ENCODE measurements at regions not wholly inside any gene's neighbourhood (a gene's known extent, or its start where the extent isn't known, plus 50 kb on each side); places are given as distances from the start of the nearest gene placed in this dataset.

DNA sequence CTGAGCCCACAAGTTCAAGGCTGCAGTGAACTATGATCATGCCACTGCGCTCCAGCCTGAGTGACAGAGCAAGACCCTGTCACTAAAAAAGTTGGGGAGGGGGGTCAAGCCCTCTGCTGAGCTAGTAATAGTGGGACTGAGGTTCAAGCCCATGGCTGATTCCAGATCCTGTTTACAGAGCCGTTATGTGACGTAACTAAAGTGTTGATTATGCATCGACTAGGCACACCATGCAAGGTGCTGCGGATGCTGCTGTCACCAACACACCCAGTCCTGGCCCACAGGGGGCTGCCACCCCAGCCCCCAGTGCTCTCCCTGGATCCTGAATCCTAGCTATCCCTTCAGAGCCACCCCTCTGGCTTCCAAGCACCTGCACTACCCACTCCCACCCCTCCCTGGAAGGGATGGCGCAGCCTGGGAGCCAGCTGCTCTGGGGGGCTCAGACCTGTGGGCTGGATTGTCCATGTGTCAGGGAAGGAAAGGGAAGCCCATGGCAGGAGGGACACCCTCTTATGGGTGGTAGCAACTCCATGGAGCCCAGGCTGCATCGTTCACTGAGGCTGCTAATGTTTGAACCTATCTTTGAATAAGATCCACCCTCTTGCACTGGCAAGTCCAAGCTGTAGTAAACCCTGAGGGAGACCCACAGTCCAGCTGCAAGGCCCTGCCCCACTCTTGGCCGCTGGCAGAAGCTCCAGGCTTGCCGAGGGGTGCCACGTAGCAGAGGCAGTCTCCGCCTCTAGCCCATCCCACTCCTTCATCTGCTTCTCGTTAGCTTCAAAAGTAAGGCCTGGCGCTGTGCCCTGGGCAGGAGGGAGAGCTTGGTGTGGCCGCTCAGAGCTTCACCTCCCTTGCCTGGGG, 95.0 kb downstream of the SNX5 start (continued):
- TF ChIP-seq PITX1 (CRISPR knock-in tag; IDR thresholded peaks at IDR 0.05) (no peak; the same call in 1 of the 2 replicates), ZNF329 (CRISPR knock-in tag; IDR thresholded peaks at IDR 0.05; ENCODE audit: low read depth) (no peak), HNRNPLL (IDR thresholded peaks at IDR 0.05; ENCODE audit: low read depth, low read length, poor library complexity, severe bottlenecking) (peak; percentile 61), GATA4 (IDR thresholded peaks at IDR 0.05; ENCODE audit: borderline replicate concordance, low read depth) (no peak), KDM6A (CRISPR knock-in tag; IDR thresholded peaks at IDR 0.05; ENCODE audit: low read depth) (0 out of 2 replicates have a peak, but pooled peaks have one; percentile 12), CREB1 (IDR thresholded peaks at IDR 0.05) (peak; percentile 86), CREB1 (CRISPR knock-in tag; IDR thresholded peaks at IDR 0.05) (no peak; the same call in 1 of the 2 replicates), SOX5 (CRISPR knock-in tag; IDR thresholded peaks at IDR 0.05; ENCODE audit: borderline replicate concordance) (peak; percentile 11; the same call in 1 of the 2 replicates), NFE2L2 (IDR thresholded peaks at IDR 0.05; ENCODE audit: low read length) (no peak), SP140L (CRISPR knock-in tag; IDR thresholded peaks at IDR 0.05; ENCODE audit: borderline replicate concordance) (peak; percentile 38; the same call in 1 of the 2 replicates), MZF1 (CRISPR knock-in tag; IDR thresholded peaks at IDR 0.05; ENCODE audit: borderline replicate concordance) (no peak), BORCS8-MEF2B (CRISPR knock-in tag; IDR thresholded peaks at IDR 0.05) (peak; percentile 68; the same call in 1 of the 2 replicates), RFX1 (IDR thresholded peaks at IDR 0.05) (no peak), ZNF124 (CRISPR knock-in tag; IDR thresholded peaks at IDR 0.05) (no peak; the same call in none of the 2 replicates), NCOA1 (CRISPR knock-in tag; IDR thresholded peaks at IDR 0.05) (0 out of 2 replicates have a peak, but pooled peaks have one; percentile 44), SNAI1 (CRISPR knock-in tag; IDR thresholded peaks at IDR 0.05; ENCODE audit: borderline replicate concordance) (0 out of 2 replicates have a peak, but pooled peaks have one; percentile 59), JARID2 (CRISPR knock-in tag; IDR thresholded peaks at IDR 0.05; ENCODE audit: insufficient replicate concordance) (no peak), ZNF510 (CRISPR knock-in tag; IDR thresholded peaks at IDR 0.05; ENCODE audit: low read depth) (0 out of 2 replicates have a peak, but pooled peaks have one; percentile 57), DMAP1 (CRISPR knock-in tag; IDR thresholded peaks at IDR 0.05) (peak; percentile 81), SATB2 (CRISPR knock-in tag; IDR thresholded peaks at IDR 0.05) (no peak), KDM3A (CRISPR knock-in tag; IDR thresholded peaks at IDR 0.05; ENCODE audit: low read depth) (0 out of 2 replicates have a peak, but pooled peaks have one; percentile 5), HNF4A (CRISPR knock-in tag; IDR thresholded peaks at IDR 0.05) (peak; percentile 70)
- TF ChIP-seq, protein P1, sequence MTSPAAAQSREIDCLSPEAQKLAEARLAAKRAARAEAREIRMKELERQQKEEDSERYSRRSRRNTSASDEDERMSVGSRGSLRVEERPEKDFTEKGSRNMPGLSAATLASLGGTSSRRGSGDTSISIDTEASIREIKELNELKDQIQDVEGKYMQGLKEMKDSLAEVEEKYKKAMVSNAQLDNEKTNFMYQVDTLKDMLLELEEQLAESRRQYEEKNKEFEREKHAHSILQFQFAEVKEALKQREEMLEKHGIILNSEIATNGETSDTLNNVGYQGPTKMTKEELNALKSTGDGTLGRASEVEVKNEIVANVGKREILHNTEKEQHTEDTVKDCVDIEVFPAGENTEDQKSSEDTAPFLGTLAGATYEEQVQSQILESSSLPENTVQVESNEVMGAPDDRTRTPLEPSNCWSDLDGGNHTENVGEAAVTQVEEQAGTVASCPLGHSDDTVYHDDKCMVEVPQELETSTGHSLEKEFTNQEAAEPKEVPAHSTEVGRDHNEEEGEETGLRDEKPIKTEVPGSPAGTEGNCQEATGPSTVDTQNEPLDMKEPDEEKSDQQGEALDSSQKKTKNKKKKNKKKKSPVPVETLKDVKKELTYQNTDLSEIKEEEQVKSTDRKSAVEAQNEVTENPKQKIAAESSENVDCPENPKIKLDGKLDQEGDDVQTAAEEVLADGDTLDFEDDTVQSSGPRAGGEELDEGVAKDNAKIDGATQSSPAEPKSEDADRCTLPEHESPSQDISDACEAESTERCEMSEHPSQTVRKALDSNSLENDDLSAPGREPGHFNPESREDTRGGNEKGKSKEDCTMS (CRISPR knock-in tag; conservative IDR thresholded peaks at IDR 0.05): 0 out of 2 replicates have a peak, but pooled peaks have one; percentile 47
- TF ChIP-seq, protein P2, sequence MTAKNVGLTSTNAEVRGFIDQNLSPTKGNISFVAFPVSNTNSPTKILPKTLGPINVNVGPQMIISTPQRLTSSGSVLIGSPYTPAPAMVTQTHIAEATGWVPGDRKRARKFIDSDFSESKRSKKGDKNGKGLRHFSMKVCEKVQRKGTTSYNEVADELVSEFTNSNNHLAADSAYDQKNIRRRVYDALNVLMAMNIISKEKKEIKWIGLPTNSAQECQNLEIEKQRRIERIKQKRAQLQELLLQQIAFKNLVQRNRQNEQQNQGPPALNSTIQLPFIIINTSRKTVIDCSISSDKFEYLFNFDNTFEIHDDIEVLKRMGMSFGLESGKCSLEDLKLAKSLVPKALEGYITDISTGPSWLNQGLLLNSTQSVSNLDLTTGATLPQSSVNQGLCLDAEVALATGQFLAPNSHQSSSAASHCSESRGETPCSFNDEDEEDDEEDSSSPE (CRISPR knock-in tag; IDR thresholded peaks at IDR 0.05): peak; percentile 58; the same call in 1 of the 2 replicates
- TF ChIP-seq, protein P3, sequence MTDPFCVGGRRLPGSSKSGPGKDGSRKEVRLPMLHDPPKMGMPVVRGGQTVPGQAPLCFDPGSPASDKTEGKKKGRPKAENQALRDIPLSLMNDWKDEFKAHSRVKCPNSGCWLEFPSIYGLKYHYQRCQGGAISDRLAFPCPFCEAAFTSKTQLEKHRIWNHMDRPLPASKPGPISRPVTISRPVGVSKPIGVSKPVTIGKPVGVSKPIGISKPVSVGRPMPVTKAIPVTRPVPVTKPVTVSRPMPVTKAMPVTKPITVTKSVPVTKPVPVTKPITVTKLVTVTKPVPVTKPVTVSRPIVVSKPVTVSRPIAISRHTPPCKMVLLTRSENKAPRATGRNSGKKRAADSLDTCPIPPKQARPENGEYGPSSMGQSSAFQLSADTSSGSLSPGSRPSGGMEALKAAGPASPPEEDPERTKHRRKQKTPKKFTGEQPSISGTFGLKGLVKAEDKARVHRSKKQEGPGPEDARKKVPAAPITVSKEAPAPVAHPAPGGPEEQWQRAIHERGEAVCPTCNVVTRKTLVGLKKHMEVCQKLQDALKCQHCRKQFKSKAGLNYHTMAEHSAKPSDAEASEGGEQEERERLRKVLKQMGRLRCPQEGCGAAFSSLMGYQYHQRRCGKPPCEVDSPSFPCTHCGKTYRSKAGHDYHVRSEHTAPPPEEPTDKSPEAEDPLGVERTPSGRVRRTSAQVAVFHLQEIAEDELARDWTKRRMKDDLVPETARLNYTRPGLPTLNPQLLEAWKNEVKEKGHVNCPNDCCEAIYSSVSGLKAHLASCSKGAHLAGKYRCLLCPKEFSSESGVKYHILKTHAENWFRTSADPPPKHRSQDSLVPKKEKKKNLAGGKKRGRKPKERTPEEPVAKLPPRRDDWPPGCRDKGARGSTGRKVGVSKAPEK (CRISPR knock-in tag; IDR thresholded peaks at IDR 0.05; ENCODE audit: borderline replicate concordance): no peak

Data from HepG2 (cell line).